ENCODE measurements at regions not wholly inside any gene's neighbourhood (a gene's known extent, or its start where the extent isn't known, plus 50 kb on each side); places are given as distances from the start of the nearest gene placed in this dataset.
"Not testable (repeated sequence)": the region's sequence is repeated elsewhere in the genome, so short reads cannot be mapped to it uniquely, and the experiment has no call there.

DNA sequence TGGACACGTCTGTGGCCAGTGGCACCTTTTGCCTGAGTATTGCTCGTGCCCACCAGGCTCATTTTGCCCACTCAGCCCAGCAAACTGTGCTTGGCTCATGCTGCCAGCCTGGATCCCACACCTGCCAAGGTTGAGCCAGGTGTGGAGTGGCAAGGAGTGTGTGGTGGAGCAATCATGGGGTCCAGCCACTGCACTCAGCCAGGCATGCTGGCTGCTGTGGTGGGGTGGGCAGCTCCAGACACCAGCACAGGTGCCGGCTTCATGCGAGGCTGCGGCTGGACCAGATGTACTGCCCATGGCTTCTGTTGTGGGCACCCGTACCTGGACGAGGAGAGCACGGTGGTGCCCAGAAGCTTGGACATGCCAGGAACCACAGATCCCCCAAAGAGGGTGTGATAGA is 364.1 kb downstream of the TMEM38B start:
- FAIRE-seq: no peak

- FAIRE-seq: no peak
Observed at GRCh38 chr9:106059886-106060285, 365.5 kb downstream of the TMEM38B start.

- no peak for FAIRE-seq
Observed at GRCh38 chr9:106060885-106061284, 366.5 kb downstream of the TMEM38B start.

GRCh38 chr9:106062250-106062649 is 367.9 kb downstream of the TMEM38B start:
- FAIRE-seq: no peak

- FAIRE-seq: no peak
Observed at GRCh38 chr9:106065136-106065535, 370.8 kb downstream of the TMEM38B start.

GRCh38 chr9:106065579-106066214 is 371.4 kb downstream of the TMEM38B start:
- no peak for FAIRE-seq

- no peak for FAIRE-seq
Observed at GRCh38 chr9:106066940-106067524, 372.7 kb downstream of the TMEM38B start.

DNA sequence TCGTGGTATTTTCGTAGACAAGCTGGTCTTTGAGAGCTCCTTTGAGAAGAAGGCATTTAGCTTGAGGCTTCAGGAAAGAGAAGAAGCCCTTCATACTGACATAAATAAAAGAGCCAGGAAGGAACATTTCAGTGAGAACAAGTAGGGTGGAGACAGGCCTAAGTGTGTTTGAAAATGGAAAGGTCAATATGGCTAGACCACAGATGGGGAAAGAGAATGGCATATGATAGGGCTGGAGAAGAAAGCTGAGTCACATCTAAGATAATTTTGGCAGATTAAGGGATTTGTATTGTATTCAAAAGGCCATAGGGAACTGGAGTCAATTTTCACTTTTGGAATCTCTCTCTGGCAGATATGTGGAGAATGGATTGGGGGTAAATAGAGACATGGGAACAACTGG is 374.9 kb downstream of the TMEM38B start:
- no peak for FAIRE-seq

GRCh38 chr9:106072421-106072820 is 378.1 kb downstream of the TMEM38B start:
- no peak for FAIRE-seq

- FAIRE-seq: no peak
Observed at GRCh38 chr9:106074006-106074405, 379.7 kb downstream of the TMEM38B start.

- FAIRE-seq: no peak
Observed at GRCh38 chr9:106075236-106075959, 381.1 kb downstream of the TMEM38B start.

- FAIRE-seq: no peak
Observed at GRCh38 chr9:106075960-106076327, 381.6 kb downstream of the TMEM38B start.

DNA sequence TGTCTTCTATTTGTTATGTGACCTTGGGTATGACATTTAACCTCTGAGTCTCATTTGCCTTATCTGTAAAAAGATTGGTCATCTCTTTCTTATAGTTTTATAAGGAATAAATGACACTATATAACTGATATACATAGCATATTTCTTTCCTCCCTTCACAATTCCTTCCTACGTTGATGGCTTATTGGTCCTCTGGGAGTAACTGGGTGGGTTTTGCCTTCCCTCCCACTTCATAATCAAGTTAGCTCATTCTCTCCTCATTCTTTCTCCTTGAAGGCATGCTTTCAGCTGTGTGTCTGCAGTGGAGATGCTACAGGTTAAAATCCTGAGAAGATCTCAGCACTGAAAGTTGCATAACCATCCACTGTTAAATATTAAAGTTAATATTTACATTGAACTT is 382.4 kb downstream of the TMEM38B start:
- FAIRE-seq: no peak

- no peak for FAIRE-seq
Observed at GRCh38 chr9:106077731-106078130, 383.4 kb downstream of the TMEM38B start.

- FAIRE-seq: no peak
Observed at GRCh38 chr9:106082621-106083020, 388.3 kb downstream of the TMEM38B start.

DNA sequence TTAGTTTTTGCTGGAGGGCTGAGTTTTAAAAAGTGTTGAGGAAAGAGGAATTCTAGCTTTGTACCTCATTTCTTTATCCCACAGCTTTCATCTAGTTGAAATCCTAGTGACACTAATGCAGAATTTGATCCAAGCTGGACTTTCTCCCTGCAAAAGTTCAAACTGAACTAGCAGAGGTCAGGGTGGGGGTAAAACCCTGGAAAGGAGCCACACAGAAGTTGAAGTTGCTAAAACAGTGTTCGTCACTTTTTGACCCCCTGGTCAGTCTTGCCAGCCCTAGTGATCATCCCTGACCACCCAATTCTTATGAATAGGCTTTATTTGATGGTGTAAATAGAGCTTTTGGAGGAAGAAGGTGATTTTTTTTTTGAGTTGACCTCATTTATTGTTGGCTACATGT is 390.4 kb downstream of the TMEM38B start:
- no peak for FAIRE-seq

- FAIRE-seq: no peak
Observed at GRCh38 chr9:106085479-106085878, 391.1 kb downstream of the TMEM38B start.

GRCh38 chr9:106092083-106092482 is 397.7 kb downstream of the TMEM38B start:
- FAIRE-seq: no peak

GRCh38 chr9:106102821-106103220 is 408.5 kb downstream of the TMEM38B start:
- FAIRE-seq: no peak

GRCh38 chr9:106104887-106105286 is 410.5 kb downstream of the TMEM38B start:
- FAIRE-seq: no peak

- FAIRE-seq: no peak
Observed at GRCh38 chr9:106106396-106106795, 412.1 kb downstream of the TMEM38B start.

DNA sequence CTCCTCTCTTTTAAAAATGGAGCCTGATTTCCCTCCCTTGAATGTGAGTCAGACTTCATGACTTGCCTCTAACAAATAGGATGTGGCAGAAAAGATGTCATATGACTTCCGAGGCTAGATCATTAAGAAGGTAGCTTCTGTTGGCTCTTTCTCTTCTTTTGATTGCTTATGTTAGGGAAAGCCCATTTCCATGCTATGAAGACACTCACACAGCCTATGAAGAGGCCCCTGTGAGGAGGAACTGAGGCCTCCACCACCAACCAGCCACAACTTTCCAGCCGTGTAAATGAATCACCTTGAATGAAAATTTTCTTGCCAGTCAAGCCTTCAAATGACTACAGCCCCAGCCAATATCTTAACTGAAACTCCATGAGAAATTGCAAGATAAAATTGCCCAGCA is 413.4 kb downstream of the TMEM38B start:
- FAIRE-seq: no peak

GRCh38 chr9:106109706-106110105 is 415.4 kb downstream of the TMEM38B start:
- FAIRE-seq: not testable (repeated sequence)

- FAIRE-seq: no peak
Observed at GRCh38 chr9:106110483-106110882, 416.1 kb downstream of the TMEM38B start.
